Gastrocnemius medialis (tissue), 4 donors: ENCODE measurements at regions not wholly inside any gene's neighbourhood (a gene's known extent, or its start where the extent isn't known, plus 50 kb on each side); places are given as distances from the start of the nearest gene placed in this dataset.

Source experiments
- CTCF ChIP-seq, 5 experiments: fragments of 450-650 bp in 3 of 5; fragments of 200-600 bp in 2 of 5; sonication (generic) in 2 of 5; IDR thresholded peaks in 4 of 5; conservative IDR thresholded peaks in 1 of 5; 1 replicate in 4 of 5; 2 replicates in 1 of 5; pipeline ENCODE4 v1.5.1; 2016 to 2019; ENCODE audit warnings: antibody characterized with exemption in 5 of 5, mild to moderate bottlenecking in 3 of 5, moderate library complexity in 3 of 5
- POLR2A ChIP-seq, 2 donors: fragments of 450-650 bp; IDR thresholded peaks; one replicate each; pipeline ENCODE4 v1.6.1; 2017; ENCODE audit warnings: antibody characterized with exemption in 2 of 2, mild to moderate bottlenecking in 2 of 2, moderate library complexity in 2 of 2

GRCh38 chr7:410395-410910, 109.2 kb downstream of the PDGFA start:
- TF ChIP-seq CTCF (IDR thresholded peaks at IDR 0.05 in 4 of 5, conservative IDR thresholded peaks at IDR 0.05 in 1 of 5) (no peak), POLR2A (IDR thresholded peaks at IDR 0.05) (no peak)
